ES-I3 (cell line): ENCODE measurements at regions not wholly inside any gene's neighbourhood (a gene's known extent, or its start where the extent isn't known, plus 50 kb on each side); places are given as distances from the start of the nearest gene placed in this dataset.

Experiments
- H3K36me3 ChIP-seq: 2 replicates; pipeline ENCODE4 v1.6.1; 2013; ENCODE audit warnings: mild to moderate bottlenecking, low read length, control low read depth, moderate library complexity; ENCODE audit not compliant: insufficient read depth
- H3K4me1 ChIP-seq: 2 replicates; pipeline ENCODE4 v1.6.1; 2013; ENCODE audit warnings: mild to moderate bottlenecking, control low read depth, low read length; ENCODE audit not compliant: insufficient read depth
- H3K9ac ChIP-seq: 2 replicates; pipeline ENCODE4 v1.6.1; 2013; ENCODE audit warnings: low read depth, mild to moderate bottlenecking, low read length, moderate library complexity
- H3K9me3 ChIP-seq: 2 replicates; pipeline ENCODE4 v1.6.1; 2013; ENCODE audit warnings: mild to moderate bottlenecking, low read length, moderate library complexity; ENCODE audit not compliant: control insufficient read depth, insufficient read depth

DNA sequence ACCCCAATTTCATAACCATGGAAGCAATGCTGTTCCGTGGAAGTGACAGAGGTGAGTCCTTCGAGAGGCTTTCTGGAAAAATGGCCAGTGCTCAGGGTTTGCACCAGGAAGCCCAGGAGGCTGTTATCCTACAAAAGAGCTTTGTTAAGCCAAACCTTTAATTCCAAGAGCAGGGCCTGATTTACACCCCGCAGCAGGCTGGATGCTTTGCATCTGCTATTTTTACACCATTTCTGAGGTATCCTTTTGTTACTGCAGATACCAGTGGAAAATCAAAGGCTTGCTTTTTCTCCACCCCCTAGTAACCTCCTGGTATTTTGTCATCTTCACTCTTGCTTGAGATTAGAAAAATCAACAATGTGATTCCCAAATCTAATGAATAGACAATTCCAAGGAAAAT is 380.6 kb downstream of the SOX11 start:
- no peaks in the 10 kb centered on the region for H3K9me3 ChIP-seq
- no peaks in the 10 kb centered on the region for H3K36me3 ChIP-seq
- no peak overlapping the region for H3K9ac ChIP-seq
- H3K4me1 ChIP-seq, result peaks cover 33% of the 10 kb centered on the region

DNA sequence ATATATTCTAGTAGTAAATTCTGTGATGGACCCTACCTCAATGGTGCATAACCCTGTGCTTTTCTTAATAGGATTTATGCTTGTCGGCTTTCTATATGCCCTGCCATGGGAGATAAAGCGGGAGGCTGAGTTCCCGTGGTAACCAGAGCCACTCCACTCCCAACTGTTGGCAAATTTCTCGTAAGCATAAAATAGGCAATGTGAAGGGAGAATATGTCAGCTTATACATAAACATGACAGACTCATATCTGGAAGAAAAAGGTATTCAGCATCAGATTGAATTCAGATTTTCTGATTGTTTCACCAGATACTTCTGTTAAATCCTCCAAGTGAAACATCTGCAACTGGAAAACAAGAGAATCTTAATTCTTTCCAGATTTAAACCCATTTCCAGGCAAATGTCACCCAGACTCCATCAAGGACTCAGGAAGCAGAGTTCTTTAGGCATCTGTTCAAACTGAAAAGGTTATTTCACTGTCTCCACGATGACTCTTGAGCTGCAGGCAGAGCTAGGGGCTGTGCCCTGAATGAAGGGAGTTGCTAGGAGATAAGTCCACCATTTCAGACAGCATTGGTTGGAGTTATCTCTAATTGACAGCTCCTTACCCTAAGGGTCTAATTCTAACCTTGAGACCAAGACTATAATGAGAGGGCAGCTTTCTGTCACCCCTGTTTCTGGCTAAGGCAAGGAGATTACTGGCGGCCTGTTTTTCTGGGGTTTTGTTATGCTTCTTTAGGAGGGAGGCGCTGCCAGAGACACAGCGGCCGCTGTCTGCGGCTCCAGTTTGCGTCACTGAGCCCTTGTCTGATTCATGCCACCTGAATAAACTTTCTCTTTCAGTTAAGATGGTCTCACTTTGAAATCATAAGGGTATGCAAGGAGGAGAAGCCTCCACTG is 381.3 kb downstream of the SOX11 start:
- Histone ChIP-seq H3K36me3 (no peaks in the 10 kb centered on the region), H3K9me3 (no peaks in the 10 kb centered on the region), H3K9ac (peak overlapping the region; percentile 25; the same call in 1 of the 2 replicates), H3K4me1 (peaks cover 33% of the 10 kb centered on the region)

DNA sequence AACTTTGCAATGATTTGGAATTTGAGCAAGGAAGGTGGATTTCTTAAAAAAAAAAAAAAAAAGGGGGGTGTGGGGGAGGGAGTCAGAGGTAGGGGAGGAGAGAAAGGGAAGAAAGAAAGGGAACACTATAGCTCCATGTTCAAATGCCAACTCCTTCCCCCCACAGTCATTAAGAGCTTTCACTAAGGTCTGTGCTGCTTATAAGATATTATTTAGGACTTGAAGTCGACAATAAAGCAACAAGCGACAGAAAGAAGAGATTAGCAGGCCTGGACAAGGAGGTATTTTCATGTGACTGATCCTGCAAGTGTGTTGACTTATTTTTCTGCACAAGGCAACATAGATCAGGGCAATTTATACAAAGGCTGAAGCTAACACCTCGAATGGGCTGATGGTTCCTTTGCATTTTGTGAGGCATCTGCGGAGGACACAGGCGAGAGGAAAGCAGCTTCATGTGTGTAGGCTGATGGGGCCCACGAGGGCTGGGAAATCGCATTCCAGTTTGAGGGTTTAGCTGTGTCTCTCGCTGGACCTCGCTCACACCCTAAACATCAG is 382.0 kb downstream of the SOX11 start:
- no peaks in the 10 kb centered on the region for H3K9me3 ChIP-seq
- peak overlapping the region; percentile 25; the same call in 1 of the 2 replicates for H3K9ac ChIP-seq
- peaks cover 29% of the 10 kb centered on the region for H3K4me1 ChIP-seq

DNA sequence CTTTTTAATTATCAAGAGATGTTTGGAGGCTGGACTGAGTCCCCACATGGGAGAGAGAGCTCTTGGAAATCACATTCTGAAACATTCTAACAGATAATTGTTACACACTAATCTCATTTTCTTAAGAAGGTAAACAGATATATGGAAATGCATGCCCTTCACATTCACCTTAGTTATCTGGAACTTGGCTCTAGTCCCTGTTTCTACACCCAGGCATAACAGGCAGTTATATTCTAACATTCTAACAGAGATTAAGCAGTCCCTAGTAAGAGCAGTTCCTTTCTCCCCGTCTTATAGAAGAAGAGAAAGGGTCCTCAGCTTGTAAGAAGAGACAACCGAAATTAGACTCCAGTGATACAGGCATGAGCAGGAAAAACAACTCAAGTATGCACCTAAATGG is 385.4 kb downstream of the SOX11 start:
- no peaks in the 10 kb centered on the region for H3K9me3 ChIP-seq
- no peak overlapping the region for H3K9ac ChIP-seq
- peaks cover 22% of the 10 kb centered on the region for H3K4me1 ChIP-seq
- no peaks in the 10 kb centered on the region for H3K36me3 ChIP-seq

More for the DNA sequence above, 382.0 kb downstream of the SOX11 start:
- H3K36me3 ChIP-seq, result no peaks in the 10 kb centered on the region

DNA sequence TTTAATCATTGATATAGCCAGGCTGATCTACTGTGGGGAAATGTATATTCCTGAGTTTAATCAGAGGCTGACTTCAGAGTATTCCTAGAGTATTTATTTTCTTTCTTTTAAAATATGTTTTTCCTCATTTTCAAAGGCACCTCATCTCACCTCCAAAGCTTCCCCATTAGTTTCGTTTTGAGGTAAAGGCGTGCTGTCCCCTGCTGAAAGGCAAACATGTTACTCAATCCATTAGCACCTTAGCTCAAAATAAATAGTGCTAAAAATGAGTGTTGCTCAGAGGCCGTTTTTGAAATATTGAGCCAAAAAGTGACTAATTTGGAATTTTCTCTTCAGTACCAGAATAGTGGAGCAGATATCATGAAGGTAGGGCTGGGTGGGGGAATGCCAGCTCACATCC is 386.2 kb downstream of the SOX11 start:
- no peaks in the 10 kb centered on the region for H3K9me3 ChIP-seq
- peaks cover 22% of the 10 kb centered on the region for H3K4me1 ChIP-seq
- H3K36me3 ChIP-seq, result no peaks in the 10 kb centered on the region
- H3K9ac ChIP-seq, result no peak overlapping the region

DNA sequence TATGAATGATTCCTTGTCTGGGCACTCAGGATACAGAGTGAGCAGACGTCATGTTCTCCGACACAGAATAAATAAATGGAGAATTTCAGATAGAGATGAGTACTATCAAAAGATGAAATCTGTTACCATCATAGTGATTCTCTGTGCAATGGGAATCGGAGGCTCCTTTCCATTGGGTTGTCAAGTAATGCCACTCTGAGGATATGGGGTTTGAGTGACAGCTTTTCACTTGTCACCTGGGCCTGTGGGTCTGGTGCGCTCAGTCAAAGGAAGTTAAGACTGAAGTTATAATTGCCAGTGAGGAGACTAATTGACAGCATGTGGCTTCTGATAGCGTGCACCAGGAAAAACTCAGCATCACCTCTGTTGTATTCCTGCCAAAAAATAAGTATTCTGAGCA is 387.2 kb downstream of the SOX11 start:
- Histone ChIP-seq H3K36me3 (no peaks in the 10 kb centered on the region), H3K4me1 (peaks cover 15% of the 10 kb centered on the region), H3K9ac (no peak overlapping the region), H3K9me3 (no peaks in the 10 kb centered on the region)

DNA sequence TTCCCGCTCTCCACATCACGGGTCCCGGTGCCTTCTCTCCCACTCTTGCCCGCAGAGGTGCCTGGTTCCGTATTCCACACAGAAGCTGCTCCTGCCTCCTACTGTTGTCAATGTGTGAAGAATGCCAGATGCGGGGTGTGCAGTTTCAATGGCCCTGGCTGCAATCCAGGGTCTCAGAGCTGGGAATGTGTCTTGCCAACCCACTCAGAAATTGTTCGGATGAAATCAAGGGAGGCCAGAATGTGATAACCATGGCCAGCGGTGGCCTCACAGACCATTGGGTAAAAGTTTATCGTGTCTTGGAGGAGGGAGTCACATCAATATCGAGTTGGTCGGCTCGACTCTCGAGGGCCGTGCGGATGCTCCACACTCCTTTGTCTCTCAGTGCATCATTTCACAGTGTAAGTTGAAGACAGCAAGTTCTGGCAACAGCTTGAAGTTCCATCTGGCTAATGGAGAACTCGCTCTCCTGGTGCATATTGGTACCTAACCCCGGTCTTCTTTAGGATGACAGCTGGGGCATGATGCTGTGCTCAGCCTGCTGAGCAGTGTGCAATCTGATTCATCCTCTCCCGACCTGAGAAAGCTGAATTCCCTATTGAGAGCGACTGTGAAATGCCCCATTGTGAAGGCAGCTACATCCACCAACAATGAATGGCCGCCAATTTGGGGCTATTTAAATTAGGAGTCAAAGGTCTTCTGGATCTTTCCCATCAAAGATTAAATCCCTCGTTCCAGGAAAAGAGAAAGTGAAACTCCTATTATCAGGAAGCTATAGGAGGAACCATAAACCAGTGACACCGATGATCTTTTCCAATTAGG is 389.0 kb downstream of the SOX11 start:
- H3K9me3 ChIP-seq, result no peaks in the 10 kb centered on the region
- no peak overlapping the region for H3K9ac ChIP-seq
- peaks cover 13% of the 10 kb centered on the region for H3K4me1 ChIP-seq
- no peaks in the 10 kb centered on the region for H3K36me3 ChIP-seq

DNA sequence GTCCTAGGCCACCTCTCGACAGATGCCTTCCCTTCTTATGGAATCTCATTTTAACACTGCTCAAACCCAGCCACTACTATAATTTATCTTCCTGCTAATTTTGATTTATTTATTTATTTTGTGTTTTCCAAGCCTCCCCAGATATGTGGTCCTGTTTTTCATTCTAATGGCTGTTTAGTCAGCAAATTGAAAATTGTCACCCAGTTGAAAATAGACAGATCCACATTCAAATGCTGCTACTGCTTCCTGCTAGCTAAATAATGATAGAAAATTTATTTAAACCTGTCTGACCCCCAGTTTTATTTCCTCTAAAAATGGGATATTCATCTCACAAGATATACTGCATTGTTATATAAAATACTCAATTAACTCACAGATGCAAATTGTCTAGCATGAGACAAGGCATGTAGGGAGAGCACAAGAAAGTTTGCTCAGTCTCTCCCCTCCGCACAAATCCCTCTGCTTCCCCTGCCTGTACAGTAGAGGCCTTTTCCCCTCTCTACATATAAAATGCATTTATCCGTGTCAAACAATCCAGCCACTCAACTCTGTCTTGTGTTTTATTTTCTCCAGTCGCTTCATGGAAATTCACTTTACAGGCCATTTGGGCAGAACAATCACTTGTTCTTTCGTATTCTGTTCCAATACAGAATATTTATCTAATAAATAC is 389.9 kb downstream of the SOX11 start:
- H3K9me3 ChIP-seq, result peaks cover 4% of the 10 kb centered on the region; the same call in 1 of the 2 replicates
- H3K36me3 ChIP-seq, result no peaks in the 10 kb centered on the region

DNA sequence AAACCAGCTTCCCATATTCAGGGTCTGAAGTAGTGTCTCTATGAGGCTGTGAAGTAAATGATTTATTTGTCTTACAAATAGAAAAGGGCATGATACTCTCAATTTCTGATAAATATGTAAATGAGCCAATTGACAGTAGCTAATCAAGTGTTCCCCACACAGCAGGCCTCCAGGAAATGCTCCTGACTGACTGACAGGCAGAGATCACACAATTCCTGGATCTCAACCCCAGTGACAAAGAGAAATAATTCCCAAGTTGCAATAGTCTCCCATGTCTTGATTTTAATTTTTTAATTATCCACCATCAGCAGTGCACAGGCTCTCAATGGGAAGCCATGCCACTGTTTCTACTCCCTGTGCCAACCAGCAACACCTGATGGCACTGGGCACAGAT is 390.4 kb downstream of the SOX11 start:
- Histone ChIP-seq H3K4me1 (peaks cover 13% of the 10 kb centered on the region), H3K9me3 (peaks cover 4% of the 10 kb centered on the region; the same call in 1 of the 2 replicates), H3K9ac (no peak overlapping the region), H3K36me3 (no peaks in the 10 kb centered on the region)

More for the DNA sequence above, 389.9 kb downstream of the SOX11 start:
- peaks cover 13% of the 10 kb centered on the region for H3K4me1 ChIP-seq
- H3K9ac ChIP-seq, result no peak overlapping the region

DNA sequence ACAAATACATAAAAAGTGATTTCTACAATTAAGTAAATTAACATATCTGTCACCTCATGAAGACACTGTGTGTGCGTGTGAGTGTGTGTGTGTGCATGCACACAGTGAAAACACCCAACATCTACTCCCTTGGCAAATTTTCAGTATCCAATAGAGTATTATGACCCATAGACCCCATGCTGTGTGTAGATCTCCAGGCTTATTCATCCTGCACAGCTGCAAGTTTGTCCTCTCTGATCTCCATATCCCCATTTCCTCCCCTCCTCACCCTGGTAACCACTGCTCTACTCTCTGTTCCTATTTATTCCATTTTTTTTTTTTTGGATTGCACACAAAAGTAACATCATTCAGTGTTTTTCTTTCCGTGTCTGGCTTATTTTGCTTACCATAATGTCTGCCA is 391.0 kb downstream of the SOX11 start:
- Histone ChIP-seq H3K9ac (no peak overlapping the region), H3K9me3 (peaks cover 4% of the 10 kb centered on the region; the same call in 1 of the 2 replicates), H3K4me1 (peaks cover 13% of the 10 kb centered on the region), H3K36me3 (no peaks in the 10 kb centered on the region)

DNA sequence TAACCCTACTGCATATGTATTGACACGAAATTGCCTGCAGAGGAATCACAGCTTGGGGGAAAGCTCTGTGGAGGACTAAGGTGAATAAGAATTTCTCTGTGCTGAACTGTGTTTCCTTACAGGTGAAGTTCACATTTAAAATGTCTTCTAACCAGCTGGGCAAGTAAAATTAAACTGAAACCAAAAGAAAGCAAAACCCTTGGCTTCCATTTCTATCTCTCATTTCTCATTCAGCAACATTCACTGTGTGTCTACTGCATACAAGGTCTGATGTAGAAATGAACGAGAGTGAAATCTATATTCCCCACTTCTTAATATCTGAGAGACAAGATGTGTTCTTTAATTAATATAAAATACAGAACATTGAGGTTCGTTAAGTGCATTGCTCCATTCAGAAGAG is 397.3 kb downstream of the SOX11 start:
- Histone ChIP-seq H3K9ac (no peak overlapping the region), H3K36me3 (no peaks in the 10 kb centered on the region), H3K4me1 (no peaks in the 10 kb centered on the region), H3K9me3 (peaks cover 4% of the 10 kb centered on the region; the same call in 1 of the 2 replicates)

DNA sequence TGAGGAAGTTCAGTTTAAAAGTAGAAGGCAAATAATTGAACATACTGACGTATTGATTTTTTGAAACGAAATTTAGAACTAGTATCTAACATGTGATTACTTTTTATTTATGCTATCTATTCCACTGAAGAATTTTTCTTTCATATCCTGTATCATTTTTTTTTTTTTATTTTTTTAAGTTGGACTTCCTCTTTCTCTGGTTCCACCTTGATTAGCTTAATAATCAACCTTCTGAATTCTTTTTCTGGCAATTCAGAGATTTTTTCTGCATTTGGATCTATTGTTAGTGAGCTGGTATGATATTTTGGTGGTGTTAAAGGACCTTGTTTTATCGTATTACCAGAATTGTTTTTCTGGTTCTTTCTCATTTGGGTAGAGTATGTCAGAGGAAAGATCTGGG is 411.2 kb downstream of the SOX11 start:
- H3K36me3 ChIP-seq, result no peaks in the 10 kb centered on the region
- H3K9me3 ChIP-seq, result no peaks in the 10 kb centered on the region
- H3K4me1 ChIP-seq, result no peaks in the 10 kb centered on the region
- H3K9ac ChIP-seq, result no peak overlapping the region

DNA sequence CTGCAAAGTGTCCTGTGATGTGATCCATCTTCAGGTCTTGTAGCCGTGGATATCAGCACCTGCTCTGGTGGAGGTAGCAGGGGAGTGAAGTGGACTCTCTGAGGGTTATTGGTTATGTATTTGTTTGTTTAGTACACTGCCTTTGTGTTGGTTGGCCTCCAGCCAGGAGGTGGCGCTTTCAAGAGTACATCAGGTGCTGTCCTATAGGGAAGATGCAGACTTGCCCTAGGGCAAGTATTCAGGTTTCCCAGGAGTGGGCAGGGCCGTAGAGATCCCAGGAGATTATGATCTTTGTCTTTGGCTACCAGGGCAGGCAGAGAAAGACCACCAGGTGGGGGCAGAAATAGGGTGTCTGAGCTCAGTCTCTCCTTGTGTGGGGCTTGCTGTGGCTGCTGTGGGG is 411.8 kb downstream of the SOX11 start:
- no peaks in the 10 kb centered on the region for H3K9me3 ChIP-seq
- no peaks in the 10 kb centered on the region for H3K36me3 ChIP-seq
- no peak overlapping the region for H3K9ac ChIP-seq

DNA sequence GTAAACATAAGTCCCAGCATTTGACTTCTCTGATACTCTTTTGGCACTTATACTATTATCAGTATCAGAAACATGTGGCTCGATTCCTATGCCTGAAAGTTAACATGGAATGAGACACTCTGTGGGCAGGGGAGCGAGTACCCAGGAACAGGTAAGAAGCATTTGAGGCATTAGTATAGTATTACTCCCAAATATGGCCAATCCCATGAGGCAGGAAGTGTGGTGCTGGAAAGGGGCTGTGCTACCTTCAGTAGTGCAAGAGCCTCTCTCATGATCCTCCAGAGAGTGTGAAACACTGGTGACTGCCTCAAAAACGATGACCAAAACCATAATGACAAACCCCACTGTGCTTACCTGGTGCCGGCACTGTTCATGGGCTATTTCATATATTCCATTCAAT is 415.1 kb downstream of the SOX11 start:
- H3K36me3 ChIP-seq, result no peaks in the 10 kb centered on the region
- no peaks in the 10 kb centered on the region for H3K4me1 ChIP-seq
- no peak overlapping the region for H3K9ac ChIP-seq
- no peaks in the 10 kb centered on the region for H3K9me3 ChIP-seq

More for the DNA sequence above, 411.8 kb downstream of the SOX11 start:
- no peaks in the 10 kb centered on the region for H3K4me1 ChIP-seq
